GM21360 (cell line): ENCODE measurements at regions not wholly inside any gene's neighbourhood (a gene's known extent, or its start where the extent isn't known, plus 50 kb on each side); places are given as distances from the start of the nearest gene placed in this dataset.

Experiments
- ATAC-seq: cut with Tn5 transposase; IDR thresholded peaks from one replicate; pipeline ENCODE4 v1.9.1; 2021; ENCODE audit warnings: mild to moderate bottlenecking, moderate library complexity; ENCODE audit not compliant: unreplicated experiment

GRCh38 chr3:5523125-5523524 lies 335.6 kb downstream of the EDEM1 start:
- ATAC-seq, result no peak

- ATAC-seq, result no peak
Measured at GRCh38 chr3:5531039-5531438, 343.5 kb downstream of the EDEM1 start.

- no peak for ATAC-seq
Measured at GRCh38 chr3:5531741-5532290, 344.3 kb downstream of the EDEM1 start.

- ATAC-seq, result no peak
Measured at GRCh38 chr3:5540532-5540931, 353.0 kb downstream of the EDEM1 start.

- ATAC-seq, result no peak
Measured at GRCh38 chr3:5542472-5542871, 355.0 kb downstream of the EDEM1 start.

- no peak for ATAC-seq
Measured at GRCh38 chr3:5543047-5543446, 355.5 kb downstream of the EDEM1 start.

GRCh38 chr3:5545719-5546118 lies 358.2 kb downstream of the EDEM1 start:
- no peak for ATAC-seq

GRCh38 chr3:5553203-5553602 lies 365.7 kb downstream of the EDEM1 start:
- ATAC-seq, result no peak

GRCh38 chr3:5554245-5554747 lies 366.8 kb downstream of the EDEM1 start:
- no peak for ATAC-seq

- ATAC-seq, result no peak
Measured at GRCh38 chr3:5560199-5560598, 372.7 kb downstream of the EDEM1 start.

- no peak for ATAC-seq
Measured at GRCh38 chr3:5563537-5564277, 376.2 kb downstream of the EDEM1 start.

- ATAC-seq, result no peak
Measured at GRCh38 chr3:5564278-5564666, 376.8 kb downstream of the EDEM1 start.

GRCh38 chr3:5565026-5565425 lies 377.5 kb downstream of the EDEM1 start:
- no peak for ATAC-seq

- ATAC-seq, result no peak
Measured at GRCh38 chr3:5567113-5567512, 379.6 kb downstream of the EDEM1 start.

- ATAC-seq, result no peak
Measured at GRCh38 chr3:5568451-5568850, 380.9 kb downstream of the EDEM1 start.

GRCh38 chr3:5569152-5569551 lies 381.6 kb downstream of the EDEM1 start:
- no peak for ATAC-seq

- no peak for ATAC-seq
Measured at GRCh38 chr3:5572168-5572567, 384.7 kb downstream of the EDEM1 start.

- ATAC-seq, result no peak
Measured at GRCh38 chr3:5576277-5577011, 388.9 kb downstream of the EDEM1 start.

- no peak for ATAC-seq
Measured at GRCh38 chr3:5579139-5579602, 391.7 kb downstream of the EDEM1 start.

- no peak for ATAC-seq
Measured at GRCh38 chr3:5579946-5580345, 392.4 kb downstream of the EDEM1 start.

- no peak for ATAC-seq
Measured at GRCh38 chr3:5580826-5581225, 393.3 kb downstream of the EDEM1 start.

- ATAC-seq, result no peak
Measured at GRCh38 chr3:5581743-5582142, 394.2 kb downstream of the EDEM1 start.
